ENCODE measurements at regions not wholly inside any gene's neighbourhood (a gene's known extent, or its start where the extent isn't known, plus 50 kb on each side); places are given as distances from the start of the nearest gene placed in this dataset.

DNA sequence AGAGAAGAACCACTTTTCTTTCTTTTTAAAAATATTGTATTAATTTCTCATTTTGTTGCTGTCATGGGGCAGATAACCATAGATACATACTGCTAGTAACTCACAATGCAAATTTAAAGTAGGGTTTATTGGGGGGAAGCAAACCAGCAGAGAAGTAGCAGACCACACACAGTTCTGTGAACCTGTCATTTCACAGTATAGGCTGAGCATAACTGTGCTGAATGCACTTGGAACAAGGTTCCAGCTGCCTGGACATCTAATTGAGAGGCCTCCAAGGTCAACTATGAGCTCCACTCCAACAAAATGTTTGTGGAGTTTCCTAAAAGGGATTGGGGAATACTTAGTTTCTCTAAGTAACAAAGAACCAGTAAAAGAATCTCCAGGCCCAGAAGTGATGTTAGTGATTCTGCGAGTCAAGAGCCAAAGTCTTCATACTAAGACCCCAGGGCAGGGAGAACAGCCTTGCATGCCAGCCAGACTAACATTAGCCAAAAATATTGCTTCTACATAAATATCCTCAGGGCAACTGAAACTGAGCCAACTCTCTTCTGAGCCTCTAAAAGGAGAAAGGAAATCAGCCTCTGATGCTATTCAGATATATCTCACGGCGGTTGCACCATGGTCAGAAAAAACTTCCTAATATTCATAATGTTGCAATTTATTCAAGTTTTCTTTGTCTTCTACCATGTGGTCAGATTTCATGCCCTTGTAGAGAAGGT, 856.4 kb upstream of the ALCAM start:
- no peak for DNase-seq (ENCODE audit: low read depth)

DNA sequence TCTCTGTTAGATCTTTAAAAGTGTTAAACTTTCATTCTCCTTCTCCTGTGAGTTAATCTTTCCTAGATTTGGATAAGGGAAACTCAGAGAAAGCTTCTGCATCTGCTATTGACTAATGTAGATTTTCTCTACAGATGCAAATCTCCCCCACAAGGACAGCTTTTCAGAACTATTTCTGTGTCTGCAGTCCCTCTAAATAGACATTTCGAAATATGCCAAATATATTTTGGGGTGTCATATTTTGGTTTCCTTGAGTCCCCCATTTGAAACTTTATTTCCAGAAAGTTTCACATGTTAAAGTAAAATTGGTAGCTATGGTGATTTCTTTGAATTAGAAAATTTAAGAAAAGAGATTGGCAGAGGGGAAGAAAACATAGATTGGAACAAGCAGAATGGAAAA, 852.3 kb upstream of the ALCAM start:
- DNase-seq (ENCODE audit: low read depth), result no peak

DNA sequence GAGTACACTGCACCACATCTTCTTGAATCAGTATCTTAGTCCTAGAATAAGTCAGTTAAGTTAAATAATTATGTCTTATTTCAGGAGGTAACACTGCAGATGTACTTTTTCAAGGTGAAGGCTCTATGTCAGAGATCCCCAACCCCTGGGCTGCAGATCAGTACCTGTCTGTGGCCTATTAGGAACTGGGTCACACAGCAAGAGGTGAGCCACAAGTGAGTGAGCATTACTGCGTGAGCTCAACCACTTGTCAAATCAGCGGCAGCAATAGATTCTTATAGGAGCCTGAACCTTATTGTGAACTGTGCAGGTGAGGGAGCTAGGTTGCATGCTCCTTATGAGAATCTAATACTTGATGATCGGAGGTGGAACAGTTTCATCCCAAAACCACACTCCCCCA, 851.9 kb upstream of the ALCAM start:
- no peak for DNase-seq (ENCODE audit: low read depth)

DNA sequence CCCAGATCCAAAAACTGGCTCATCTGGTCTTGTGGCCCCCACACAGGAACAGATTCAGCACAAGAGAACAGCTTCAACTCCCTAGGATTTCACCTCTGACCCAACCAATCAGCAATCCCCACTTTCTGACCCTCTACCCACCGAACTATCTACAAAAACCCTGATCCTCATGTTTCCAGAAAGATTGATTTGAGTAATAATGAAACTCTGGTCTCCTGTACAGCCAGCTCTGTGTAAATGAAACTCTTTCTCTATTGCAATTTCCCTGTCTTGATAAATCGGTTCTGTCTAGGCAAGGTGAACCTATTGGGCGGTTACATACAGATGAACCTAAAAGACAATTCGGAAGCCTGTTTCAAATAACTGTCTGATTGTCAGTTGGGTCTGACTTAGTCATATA, 847.6 kb upstream of the ALCAM start:
- no peak for DNase-seq (ENCODE audit: low read depth)

DNA sequence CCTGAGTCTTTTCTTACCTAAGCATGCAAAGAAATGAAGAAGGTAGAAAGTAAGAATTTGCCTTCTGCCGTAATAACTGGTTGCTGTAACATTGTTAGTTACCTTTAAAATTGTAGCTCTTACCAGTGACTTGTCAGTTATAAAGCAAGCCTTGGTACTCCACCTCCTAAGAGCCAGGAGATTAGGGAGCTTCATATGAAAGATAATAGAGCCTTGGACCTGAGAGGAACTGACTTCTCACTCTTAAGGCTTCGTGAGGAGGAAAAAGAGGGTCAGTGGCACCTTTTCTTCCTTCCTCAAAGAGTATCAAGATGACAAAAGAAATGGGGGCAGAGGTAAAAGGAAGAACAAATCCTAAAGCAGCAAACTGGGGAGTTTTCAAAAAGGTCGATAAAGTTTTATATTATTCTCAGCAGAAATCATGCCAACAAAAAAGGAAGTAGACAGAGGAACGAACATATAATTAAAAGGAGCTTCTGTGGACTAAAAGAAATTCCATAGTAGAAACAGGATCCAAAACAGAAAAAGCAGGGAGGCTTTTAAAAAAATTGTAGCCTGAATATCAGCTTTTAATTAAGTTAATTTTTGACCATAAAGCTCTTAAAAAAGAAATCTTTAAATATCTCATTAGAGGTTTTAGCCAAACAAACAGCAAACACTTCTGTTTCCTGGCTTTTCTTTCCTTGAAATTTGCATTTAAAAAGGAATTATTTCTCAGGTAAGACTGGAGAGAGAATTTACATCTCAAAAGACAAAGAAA, 847.1 kb upstream of the ALCAM start:
- DNase-seq (ENCODE audit: low read depth), result no peak

DNA sequence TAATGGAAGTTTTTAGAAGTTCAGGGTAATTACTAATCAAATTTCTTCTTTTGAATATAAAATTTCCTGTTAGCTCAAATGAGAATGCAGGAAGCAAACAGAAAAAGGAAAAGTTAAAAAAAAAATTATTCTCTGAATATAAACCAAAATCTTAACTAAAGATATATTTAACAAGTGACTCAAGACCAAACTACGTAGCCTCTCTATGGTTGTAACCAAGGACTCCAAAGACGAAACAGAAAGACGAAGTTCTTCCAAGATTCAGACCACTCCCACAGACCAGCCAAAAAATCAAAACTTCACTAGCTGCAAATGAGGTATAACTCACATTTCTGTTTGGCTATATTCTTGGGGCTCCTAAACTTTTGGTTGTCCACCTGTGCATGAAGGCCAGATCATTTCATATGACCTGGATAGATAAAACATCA, 846.5 kb upstream of the ALCAM start:
- no peak for DNase-seq (ENCODE audit: low read depth)

DNA sequence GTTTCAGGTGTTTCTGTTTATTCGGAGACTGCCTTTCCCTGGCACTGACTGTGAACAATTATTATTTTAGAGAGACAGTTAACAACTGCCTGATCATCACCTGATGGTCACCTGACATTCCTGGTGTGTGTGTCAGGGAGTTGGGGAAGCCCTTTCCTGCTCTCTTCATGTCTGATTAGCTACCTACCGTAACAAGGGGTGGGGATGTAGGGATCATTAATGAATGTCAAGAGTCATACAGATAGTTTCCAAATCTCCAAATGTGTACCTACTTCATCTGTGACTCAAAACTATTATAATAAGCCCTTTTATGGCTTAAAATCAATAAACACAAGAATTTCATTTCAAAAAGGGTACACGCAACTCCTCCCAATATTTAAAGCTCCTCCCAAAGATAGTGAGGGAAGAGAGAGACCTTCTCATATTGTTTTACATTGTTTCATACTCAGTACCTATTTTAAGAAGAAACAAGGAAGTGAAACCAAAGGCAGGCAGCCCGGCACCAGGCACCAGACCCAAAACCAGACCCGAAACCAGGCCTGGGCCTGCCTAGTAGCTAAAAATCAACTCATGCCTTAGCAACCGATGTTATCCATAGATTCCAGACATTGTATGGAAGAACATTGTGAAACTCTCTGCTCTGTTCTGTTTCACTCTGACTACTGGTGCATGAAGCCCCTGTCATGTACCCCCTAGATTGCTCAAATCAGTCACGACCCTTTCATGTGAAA, 844.9 kb upstream of the ALCAM start:
- DNase-seq (ENCODE audit: low read depth), result no peak

DNA sequence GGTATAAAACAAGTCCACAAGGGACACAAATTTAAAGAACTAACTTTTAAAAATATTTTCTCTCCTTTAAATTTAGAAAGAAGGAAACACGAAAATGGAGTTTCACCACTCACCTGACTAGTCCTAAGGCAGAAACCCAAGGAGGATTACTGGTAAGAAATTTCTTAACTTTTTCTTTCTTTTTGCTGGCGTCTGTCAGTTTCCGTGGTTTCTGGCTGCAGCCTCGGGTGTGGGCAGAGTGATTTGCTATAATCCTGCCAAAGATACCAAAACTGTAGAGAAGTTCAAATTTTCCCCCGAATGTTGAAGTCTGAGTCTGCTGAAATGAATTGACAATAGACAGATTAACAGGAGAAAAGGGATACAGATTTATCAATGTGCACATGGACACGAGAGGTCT, 843.6 kb upstream of the ALCAM start:
- no peak for DNase-seq (ENCODE audit: low read depth)

DNA sequence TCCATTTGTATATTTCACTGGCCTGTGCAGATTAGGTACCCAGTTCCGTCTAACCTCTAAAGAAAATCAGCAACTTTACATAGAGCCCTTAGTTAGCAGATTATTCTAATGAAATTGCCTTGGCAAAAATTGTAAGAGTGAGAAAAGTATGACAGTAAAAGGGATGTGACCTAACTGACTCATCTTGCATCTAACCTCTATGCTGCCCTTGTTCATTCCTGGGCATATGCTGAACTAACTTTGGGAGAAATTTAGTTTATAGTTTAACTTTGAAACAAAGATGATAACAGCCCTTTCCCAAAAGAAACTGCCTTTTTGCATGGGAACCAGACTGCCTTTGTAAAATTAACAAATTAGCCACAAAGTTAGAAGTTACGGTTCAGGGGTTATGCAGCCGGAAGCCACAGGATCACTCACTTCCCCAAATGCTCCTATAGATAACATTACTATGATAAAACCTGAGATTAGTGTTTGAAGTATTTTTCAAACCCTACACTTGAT, 839.8 kb upstream of the ALCAM start:
- DNase-seq (ENCODE audit: low read depth), result no peak

DNA sequence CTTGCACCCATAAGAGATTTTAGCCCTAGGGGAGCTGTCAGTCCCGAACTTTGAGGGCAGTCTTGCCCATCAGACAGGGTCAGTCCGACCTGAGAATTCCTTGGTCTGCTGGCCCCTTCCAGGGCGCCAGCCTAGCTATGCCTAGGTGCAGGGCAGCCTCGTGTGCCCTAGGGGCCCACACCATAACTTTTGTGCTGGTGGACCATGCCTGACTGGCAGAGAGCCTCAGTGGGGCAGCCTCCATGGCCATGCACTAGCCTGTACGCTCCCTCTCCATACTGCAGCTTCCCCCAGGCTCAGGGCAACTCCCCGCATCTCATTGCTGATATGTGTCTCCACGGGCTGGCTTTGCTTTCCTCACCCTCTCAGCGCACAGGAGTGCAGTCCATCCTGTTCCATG, 835.8 kb upstream of the ALCAM start:
- no peak for DNase-seq (ENCODE audit: low read depth)

DNA sequence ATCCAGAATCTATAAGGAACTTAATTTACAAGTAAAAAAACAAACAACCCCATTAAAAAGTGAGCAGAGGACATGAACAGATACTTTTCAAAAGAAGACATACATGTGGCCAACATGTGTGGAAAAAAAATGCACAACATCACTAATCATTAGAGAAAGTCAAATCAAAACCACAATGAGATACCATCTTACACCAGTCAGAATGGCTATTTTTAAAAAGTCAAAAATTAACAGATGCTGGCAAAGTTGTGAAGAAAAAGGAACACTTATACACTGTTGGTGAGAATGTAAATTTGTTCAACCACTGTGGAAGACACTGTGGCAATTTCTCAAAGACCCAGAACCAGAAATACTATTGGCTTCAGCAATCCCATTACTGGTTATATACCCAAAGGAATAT, 830.0 kb upstream of the ALCAM start:
- no peak for DNase-seq (ENCODE audit: low read depth)

DNA sequence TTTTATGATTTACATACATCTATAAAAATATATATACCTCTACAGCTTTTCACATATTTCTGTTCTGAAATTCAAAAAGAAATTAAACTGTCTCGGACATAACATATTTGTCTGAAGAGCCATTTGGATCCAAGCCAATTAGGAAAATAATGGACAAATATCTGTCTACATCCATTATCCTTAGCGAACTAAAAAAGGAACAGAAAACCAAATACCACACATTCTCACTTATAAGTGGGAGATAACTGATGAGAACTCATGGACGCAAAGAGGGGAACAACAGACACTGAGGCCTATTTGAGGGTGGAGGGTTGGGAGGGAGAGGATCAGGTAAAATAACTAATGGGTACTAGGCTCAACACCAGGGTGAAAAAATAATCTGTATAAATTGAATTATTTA, 829.4 kb upstream of the ALCAM start:
- no peak for DNase-seq (ENCODE audit: low read depth)

DNA sequence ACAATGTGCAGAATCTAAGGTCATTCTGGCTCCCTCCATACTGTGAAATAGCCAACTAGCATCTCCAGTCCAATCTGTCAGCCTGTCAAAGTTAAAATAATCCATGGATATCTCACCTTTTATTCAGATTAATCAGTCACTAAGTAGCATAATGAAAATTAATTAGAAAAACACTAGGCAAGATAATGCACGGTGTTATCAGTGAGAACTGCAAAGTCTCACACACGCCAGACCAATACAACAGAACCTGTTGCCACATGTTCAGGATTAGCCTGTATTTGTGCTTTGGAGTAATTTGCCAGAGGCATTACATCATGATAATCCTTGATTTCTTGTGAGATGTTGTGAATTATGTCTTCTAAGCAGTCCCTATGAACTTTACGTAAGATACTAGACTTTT, 820.4 kb upstream of the ALCAM start:
- no peak for DNase-seq (ENCODE audit: low read depth)

DNA sequence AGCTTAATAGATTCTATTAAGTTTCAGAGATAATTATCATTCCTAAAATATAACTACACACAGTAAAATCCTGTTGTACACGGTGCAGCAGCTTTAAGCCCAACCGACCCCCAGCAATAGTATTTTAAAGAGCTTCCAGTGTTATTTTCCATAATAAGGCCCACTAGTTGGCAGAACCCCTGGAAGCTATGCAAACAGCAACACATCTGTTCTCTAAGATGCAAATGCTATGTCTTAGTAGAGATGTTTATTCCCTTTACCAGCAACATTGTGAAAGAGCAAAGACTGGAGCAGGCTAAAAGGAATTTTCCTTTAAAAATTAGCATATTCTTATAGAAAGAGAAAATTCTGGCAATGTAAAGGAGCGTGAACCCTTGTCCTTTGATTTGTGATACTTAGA, 819.7 kb upstream of the ALCAM start:
- DNase-seq (ENCODE audit: low read depth), result no peak

DNA sequence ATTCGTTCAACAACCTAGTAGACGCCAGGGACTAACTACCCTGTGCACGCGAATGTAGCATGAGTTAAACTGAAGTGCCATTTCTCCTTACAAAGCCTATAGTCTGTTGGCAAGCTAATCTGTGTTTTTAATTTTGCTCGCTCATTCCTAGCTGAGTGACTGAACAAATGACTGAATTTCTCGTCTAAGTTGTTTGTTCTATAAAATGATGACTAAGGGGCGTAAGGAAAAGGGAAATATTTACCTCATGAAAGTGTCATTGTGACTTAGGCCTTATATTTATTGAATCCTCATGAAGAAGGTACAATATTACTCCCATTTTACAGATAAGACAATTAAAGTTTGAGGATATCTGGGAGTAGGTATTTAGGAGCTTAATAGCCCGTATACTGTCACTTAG, 818.3 kb upstream of the ALCAM start:
- no peak for DNase-seq (ENCODE audit: low read depth)

DNA sequence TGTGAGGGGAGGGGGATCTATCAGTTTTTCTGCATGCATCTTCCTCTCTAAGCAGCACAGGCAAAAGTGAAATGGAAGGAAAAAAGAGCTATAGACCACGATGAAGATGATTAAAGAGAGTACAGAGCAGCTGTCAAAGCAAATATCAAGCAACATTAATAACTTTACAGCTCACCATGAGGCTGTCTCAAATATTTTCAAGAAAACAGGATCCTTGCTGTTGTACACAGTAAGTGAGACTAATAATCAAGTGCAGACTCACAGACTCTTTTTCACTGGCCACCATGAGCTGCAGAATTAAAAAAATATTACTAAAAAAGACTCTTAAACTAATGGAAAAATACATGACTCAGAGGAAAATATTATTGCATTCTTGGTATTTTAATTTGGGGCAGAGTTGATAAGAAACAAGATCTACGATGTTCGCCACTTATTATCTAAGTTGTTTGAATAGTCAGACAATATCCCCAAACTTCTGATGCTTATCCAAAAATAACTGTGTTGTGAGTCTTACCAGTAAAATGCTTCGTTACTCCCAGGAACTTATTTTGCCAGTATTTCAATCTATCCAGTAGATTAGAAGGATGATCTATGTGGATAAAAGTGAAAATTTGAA, 817.5 kb upstream of the ALCAM start:
- DNase-seq (ENCODE audit: low read depth), result no peak

DNA sequence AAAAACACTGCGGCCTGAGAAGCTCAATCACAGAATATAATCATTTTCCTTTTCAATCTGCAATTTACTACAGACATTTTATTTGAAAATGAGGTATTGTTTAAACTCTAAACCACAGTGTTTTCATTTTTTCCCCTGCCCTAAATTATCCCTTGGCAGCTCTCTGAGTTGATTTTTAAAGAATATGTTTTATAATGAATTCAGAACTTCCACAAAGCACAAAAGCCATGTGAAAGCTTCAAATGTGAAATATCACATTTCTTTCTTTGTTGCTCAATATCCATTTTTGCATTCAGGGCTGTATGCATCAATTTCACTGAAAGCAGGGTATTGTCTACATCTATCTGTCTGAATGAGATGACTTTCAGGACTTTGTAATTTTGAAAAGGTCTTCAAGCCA, 813.6 kb upstream of the ALCAM start:
- DNase-seq (ENCODE audit: low read depth), result no peak

DNA sequence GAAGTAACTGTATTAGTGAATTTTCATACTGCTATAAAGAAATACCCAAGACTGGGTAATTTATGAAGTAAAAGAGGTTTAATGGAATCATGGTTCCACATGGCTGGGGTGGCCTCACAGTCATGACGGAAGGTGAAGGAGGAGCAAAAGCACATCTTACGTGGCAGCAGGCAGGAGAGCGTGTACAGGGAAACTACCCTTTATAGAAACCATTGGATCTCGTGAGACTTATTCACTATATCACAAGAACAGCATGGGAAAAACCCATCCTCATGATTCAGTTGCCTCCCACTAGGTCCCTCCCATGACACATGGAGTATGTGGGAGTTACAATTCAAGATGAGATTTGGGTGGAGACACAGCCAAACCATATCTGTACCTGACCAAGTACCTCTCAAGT, 812.3 kb upstream of the ALCAM start:
- no peak for DNase-seq (ENCODE audit: low read depth)

DNA sequence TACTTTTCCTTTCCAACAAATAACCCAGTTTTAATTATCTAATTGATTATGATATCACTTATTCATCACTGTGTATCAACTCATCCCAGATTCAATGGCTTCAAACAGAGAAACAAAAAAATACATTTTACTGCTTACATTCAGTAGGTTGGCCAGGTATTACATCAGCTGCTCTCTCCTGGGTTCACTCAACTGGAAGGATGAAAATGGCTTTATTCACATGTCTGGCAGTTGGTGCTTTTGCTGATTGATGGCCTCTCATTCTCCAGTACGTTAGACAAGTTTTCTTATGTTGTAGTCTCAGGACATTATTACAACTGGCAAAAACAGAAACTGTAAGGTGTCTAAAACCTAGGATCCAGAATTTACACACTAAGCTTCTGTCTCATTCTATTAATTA, 811.0 kb upstream of the ALCAM start:
- DNase-seq (ENCODE audit: low read depth), result no peak

DNA sequence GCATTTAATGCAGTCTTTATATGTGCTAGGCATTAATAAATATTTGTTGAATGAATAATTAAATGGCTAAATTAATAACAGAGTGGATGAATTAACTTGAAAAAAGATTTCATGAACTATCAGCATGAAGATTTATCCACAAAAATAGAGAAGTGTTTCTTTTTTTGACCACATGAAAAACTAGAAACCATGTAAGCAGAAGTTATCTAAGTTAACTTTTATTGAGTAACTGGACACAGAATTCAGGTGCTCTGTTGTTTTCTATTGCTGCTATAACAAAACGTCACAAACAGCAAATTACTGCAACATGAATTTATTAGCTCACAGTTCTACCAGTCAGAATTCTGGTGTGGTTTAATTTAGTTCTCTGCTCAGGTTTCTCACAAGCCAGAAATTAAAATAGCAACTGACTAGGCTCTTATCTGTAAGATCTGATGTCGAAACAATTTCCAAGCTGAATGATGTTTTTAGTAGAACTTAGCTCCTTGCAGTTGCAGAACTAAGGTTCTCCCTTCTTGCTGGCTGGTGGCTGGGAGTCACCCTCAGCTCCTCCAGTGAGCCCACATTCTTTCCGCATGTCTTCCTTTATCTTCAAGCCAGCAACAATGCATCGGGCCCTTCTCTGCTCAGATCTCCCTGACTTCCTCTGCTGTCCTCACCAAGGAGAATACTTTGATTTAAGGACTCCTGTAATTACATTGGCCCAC, 810.2 kb upstream of the ALCAM start:
- no peak for DNase-seq (ENCODE audit: low read depth)

DNA sequence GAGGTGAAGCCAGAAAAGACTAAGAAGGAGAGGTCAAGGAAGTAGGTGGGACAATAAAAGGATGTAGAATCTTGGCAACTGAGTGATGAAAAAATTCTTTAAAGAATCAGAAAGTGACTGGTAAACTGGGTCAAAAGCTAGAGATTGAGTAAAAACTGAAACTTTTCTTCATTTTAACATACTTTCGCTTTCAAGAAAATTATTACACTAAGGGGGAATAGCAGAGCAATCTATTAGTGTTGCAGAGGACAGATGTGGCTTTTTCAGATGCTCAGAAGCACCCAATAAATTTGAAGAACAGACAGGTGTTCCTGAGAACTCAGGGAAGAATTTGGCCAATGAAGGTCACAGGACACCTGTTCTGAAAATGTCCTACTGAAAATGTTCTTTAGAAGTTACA, 805.4 kb upstream of the ALCAM start:
- DNase-seq (ENCODE audit: low read depth), result no peak

DNA sequence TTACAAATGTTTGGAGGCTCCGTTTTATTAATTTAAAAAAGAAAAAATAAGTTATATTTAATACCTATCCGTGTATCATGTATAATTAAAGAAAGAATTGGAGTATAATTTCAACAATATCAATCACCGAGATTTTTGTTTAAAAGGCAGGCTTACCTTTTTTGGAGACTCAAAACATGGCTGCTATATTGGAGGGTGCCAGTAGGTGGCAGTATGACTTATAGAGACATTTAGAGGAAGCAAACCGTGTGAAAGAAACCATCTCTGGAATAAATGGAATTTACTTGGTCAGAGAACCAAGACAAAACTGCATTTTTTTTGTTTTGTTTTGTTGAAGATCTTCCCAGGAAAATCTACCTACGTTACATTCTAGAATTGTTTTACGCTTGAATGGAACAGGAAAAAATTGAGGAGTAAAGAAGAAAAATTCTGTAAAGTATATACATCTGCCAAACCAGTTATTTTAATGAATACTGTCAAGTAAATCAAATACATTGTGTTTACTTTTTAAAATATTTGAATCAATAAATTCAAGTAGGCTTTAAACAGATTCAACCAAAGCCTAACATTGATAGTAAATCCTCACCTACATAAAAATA, 802.6 kb upstream of the ALCAM start:
- DNase-seq (ENCODE audit: low read depth), result peak; percentile 40

Measured in stimulated activated CD8-positive, alpha-beta memory T cell treated with anti-CD3 and anti-CD28 coated beads, Interleukin-15, amount 100 ng/mL, for 1 hour (primary cell).